ENCODE measurements at regions not wholly inside any gene's neighbourhood (a gene's known extent, or its start where the extent isn't known, plus 50 kb on each side); places are given as distances from the start of the nearest gene placed in this dataset.

DNA sequence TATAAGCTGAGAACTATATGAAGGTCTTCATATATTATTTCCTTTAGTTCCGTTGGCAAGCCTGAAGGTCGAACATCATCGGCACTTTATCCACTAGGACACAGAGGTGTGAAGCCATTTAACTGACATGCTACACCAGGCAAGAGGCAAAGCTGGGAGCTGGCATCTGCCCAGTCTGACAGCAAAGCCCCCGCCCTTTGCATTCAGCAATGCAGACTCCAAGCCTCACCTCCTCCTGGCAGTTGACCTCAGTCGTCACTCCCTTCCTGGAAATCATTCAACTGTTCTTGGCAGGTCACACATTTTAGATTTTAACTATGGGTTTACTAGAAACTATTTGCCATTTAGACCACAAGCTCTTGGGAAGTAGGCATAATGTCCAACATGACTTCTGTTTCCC lies 135.8 kb upstream of the FRG1 start:
- Histone ChIP-seq H3K4me3 (ENCODE audit: insufficient read depth in 1 of 2, low read depth in 1 of 2, low read length in 2 of 2) (no peak overlapping the region), H3K14ac (ENCODE audit: low read length in 2 of 2) (no peak overlapping the region), H3K27ac (ENCODE audit: low read length, poor library complexity, severe bottlenecking) (no peak overlapping the region), H2BK15ac (ENCODE audit: low read depth, poor library complexity, severe bottlenecking) (no peak overlapping the region), H4K91ac (ENCODE audit: low read length) (no peak overlapping the region), H3K27me3 (ENCODE audit: control insufficient read depth in 1 of 2, insufficient read depth in 1 of 2, low read length in 2 of 2) (no peaks in the 10 kb centered on the region), H2BK120ac (ENCODE audit: low read depth, low read length) (no peak overlapping the region), H4K8ac (ENCODE audit: low read length) (no peak overlapping the region), H3K4me2 (ENCODE audit: low read length, poor library complexity, severe bottlenecking) (no peak overlapping the region), H2BK12ac (ENCODE audit: low read length in 2 of 2) (no peak overlapping the region), H3K9me3 (ENCODE audit: control insufficient read depth, low read length) (peaks cover 12% of the 10 kb centered on the region), H3K79me1 (replicated peaks; ENCODE audit: low read length, poor library complexity, severe bottlenecking) (no peaks in the 10 kb centered on the region), H2AK5ac (ENCODE audit: low read length, severe bottlenecking) (no peak overlapping the region), H3K4ac (ENCODE audit: low read depth in 1 of 2, low read length in 2 of 2) (no peak overlapping the region), H3K36me3 (ENCODE audit: control insufficient read depth in 1 of 2, insufficient read depth in 2 of 2, low read depth in 1 of 2, low read length in 2 of 2) (no peaks in the 10 kb centered on the region), H3K23ac (ENCODE audit: low read length in 2 of 2) (no peak overlapping the region), H3K4me1 (ENCODE audit: control insufficient read depth, insufficient read depth, low read depth, low read length) (no peaks in the 10 kb centered on the region), H2BK5ac (ENCODE audit: low read depth, low read length, poor library complexity, severe bottlenecking) (no peak overlapping the region), H3K9ac (ENCODE audit: low read length) (no peak overlapping the region), H3K18ac (ENCODE audit: low read depth in 1 of 2, low read length in 2 of 2) (no peak overlapping the region), H2AFZ (ENCODE audit: low read depth, low read length) (no peak overlapping the region)
- WGBS: 80% methylated on average over 5 of the region's 5 CpGs
- no peak for DNase-seq

DNA sequence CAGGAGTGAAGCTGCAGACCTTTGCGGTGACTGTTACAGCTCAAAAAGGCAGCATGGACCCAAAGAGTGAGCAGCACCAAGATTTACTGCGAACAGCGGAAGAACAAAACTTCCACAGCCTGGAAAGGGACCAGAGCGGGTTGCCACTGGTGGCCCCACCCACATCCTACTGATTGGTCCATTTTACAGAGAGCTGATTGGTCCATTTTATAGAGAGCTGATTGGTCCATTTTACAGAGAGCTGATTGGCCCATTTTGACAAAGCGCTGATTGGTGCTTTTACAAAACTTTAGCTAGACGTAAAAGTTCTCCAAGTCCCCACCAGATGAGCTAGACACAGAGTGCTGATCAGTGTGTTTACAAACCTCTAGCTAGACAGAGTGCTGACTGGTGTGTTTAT lies 134.2 kb upstream of the FRG1 start:
- DNase-seq: no peak
- Histone ChIP-seq H2AK5ac (ENCODE audit: low read length, severe bottlenecking) (no peak overlapping the region), H3K14ac (ENCODE audit: low read length in 2 of 2) (no peak overlapping the region), H3K27ac (ENCODE audit: low read length, poor library complexity, severe bottlenecking) (no peak overlapping the region), H3K4ac (ENCODE audit: low read depth in 1 of 2, low read length in 2 of 2) (no peak overlapping the region), H3K18ac (ENCODE audit: low read depth in 1 of 2, low read length in 2 of 2) (no peak overlapping the region), H2BK5ac (ENCODE audit: low read depth, low read length, poor library complexity, severe bottlenecking) (no peak overlapping the region), H2BK12ac (ENCODE audit: low read length in 2 of 2) (no peak overlapping the region), H2BK120ac (ENCODE audit: low read depth, low read length) (no peak overlapping the region), H3K9ac (ENCODE audit: low read length) (no peak overlapping the region), H3K4me1 (ENCODE audit: control insufficient read depth, insufficient read depth, low read depth, low read length) (no peaks in the 10 kb centered on the region), H3K4me2 (ENCODE audit: low read length, poor library complexity, severe bottlenecking) (no peak overlapping the region), H2BK15ac (ENCODE audit: low read depth, poor library complexity, severe bottlenecking) (no peak overlapping the region), H2AFZ (ENCODE audit: low read depth, low read length) (no peak overlapping the region), H3K9me3 (ENCODE audit: control insufficient read depth, low read length) (peaks cover 11% of the 10 kb centered on the region), H4K91ac (ENCODE audit: low read length) (no peak overlapping the region), H3K79me1 (replicated peaks; ENCODE audit: low read length, poor library complexity, severe bottlenecking) (no peaks in the 10 kb centered on the region), H4K8ac (ENCODE audit: low read length) (no peak overlapping the region), H3K23ac (ENCODE audit: low read length in 2 of 2) (no peak overlapping the region), H3K27me3 (ENCODE audit: control insufficient read depth in 1 of 2, insufficient read depth in 1 of 2, low read length in 2 of 2) (no peaks in the 10 kb centered on the region), H3K4me3 (ENCODE audit: insufficient read depth in 1 of 2, low read depth in 1 of 2, low read length in 2 of 2) (no peak overlapping the region), H3K36me3 (ENCODE audit: control insufficient read depth in 1 of 2, insufficient read depth in 2 of 2, low read depth in 1 of 2, low read length in 2 of 2) (no peaks in the 10 kb centered on the region)
- 69% methylated on average over 6 of the region's 6 CpGs for whole genome bisulfite sequencing

GRCh38 chr4:189807031-189807430 lies 133.6 kb upstream of the FRG1 start:
- H2BK5ac ChIP-seq (ENCODE audit: low read depth, low read length, poor library complexity, severe bottlenecking): no peak overlapping the region
- no peak overlapping the region for H3K14ac ChIP-seq (ENCODE audit: low read length in 2 of 2)
- H3K4me3 ChIP-seq (ENCODE audit: insufficient read depth in 1 of 2, low read depth in 1 of 2, low read length in 2 of 2): no peak overlapping the region
- no peak overlapping the region for H2BK120ac ChIP-seq (ENCODE audit: low read depth, low read length)
- H4K8ac ChIP-seq (ENCODE audit: low read length): no peak overlapping the region
- H3K36me3 ChIP-seq (ENCODE audit: control insufficient read depth in 1 of 2, insufficient read depth in 2 of 2, low read depth in 1 of 2, low read length in 2 of 2): no peaks in the 10 kb centered on the region
- no peaks in the 10 kb centered on the region for H3K4me1 ChIP-seq (ENCODE audit: control insufficient read depth, insufficient read depth, low read depth, low read length)
- H3K23ac ChIP-seq (ENCODE audit: low read length in 2 of 2): no peak overlapping the region
- no peak for DNase-seq
- H3K27me3 ChIP-seq (ENCODE audit: control insufficient read depth in 1 of 2, insufficient read depth in 1 of 2, low read length in 2 of 2): no peaks in the 10 kb centered on the region
- H2BK15ac ChIP-seq (ENCODE audit: low read depth, poor library complexity, severe bottlenecking): no peak overlapping the region
- H2AFZ ChIP-seq (ENCODE audit: low read depth, low read length): no peak overlapping the region
- no peak overlapping the region for H3K4ac ChIP-seq (ENCODE audit: low read depth in 1 of 2, low read length in 2 of 2)
- no peaks in the 10 kb centered on the region for H3K79me1 ChIP-seq (replicated peaks; ENCODE audit: low read length, poor library complexity, severe bottlenecking)
- H3K9ac ChIP-seq (ENCODE audit: low read length): no peak overlapping the region
- H4K91ac ChIP-seq (ENCODE audit: low read length): no peak overlapping the region
- H3K27ac ChIP-seq (ENCODE audit: low read length, poor library complexity, severe bottlenecking): no peak overlapping the region
- H3K9me3 ChIP-seq (ENCODE audit: control insufficient read depth, low read length): peaks cover 12% of the 10 kb centered on the region
- H3K18ac ChIP-seq (ENCODE audit: low read depth in 1 of 2, low read length in 2 of 2): no peak overlapping the region
- no peak overlapping the region for H2AK5ac ChIP-seq (ENCODE audit: low read length, severe bottlenecking)
- no peak overlapping the region for H3K4me2 ChIP-seq (ENCODE audit: low read length, poor library complexity, severe bottlenecking)
- 84% methylated on average over 34 of the region's 35 CpGs for WGBS
- H2BK12ac ChIP-seq (ENCODE audit: low read length in 2 of 2): no peak overlapping the region

- WGBS: 93% methylated on average over 5 of the region's 5 CpGs
- Histone ChIP-seq H2BK5ac (ENCODE audit: low read depth, low read length, poor library complexity, severe bottlenecking) (no peak overlapping the region), H3K4me2 (ENCODE audit: low read length, poor library complexity, severe bottlenecking) (no peak overlapping the region), H2BK12ac (ENCODE audit: low read length in 2 of 2) (no peak overlapping the region), H3K14ac (ENCODE audit: low read length in 2 of 2) (no peak overlapping the region), H4K8ac (ENCODE audit: low read length) (no peak overlapping the region), H2AFZ (ENCODE audit: low read depth, low read length) (no peak overlapping the region), H2BK15ac (ENCODE audit: low read depth, poor library complexity, severe bottlenecking) (no peak overlapping the region), H3K4me1 (ENCODE audit: control insufficient read depth, insufficient read depth, low read depth, low read length) (no peaks in the 10 kb centered on the region), H3K9ac (ENCODE audit: low read length) (no peak overlapping the region), H2AK5ac (ENCODE audit: low read length, severe bottlenecking) (no peak overlapping the region), H3K27ac (ENCODE audit: low read length, poor library complexity, severe bottlenecking) (no peak overlapping the region), H3K4me3 (ENCODE audit: insufficient read depth in 1 of 2, low read depth in 1 of 2, low read length in 2 of 2) (no peak overlapping the region), H3K4ac (ENCODE audit: low read depth in 1 of 2, low read length in 2 of 2) (no peak overlapping the region), H4K91ac (ENCODE audit: low read length) (no peak overlapping the region), H3K79me1 (replicated peaks; ENCODE audit: low read length, poor library complexity, severe bottlenecking) (no peaks in the 10 kb centered on the region), H3K18ac (ENCODE audit: low read depth in 1 of 2, low read length in 2 of 2) (no peak overlapping the region), H3K36me3 (ENCODE audit: control insufficient read depth in 1 of 2, insufficient read depth in 2 of 2, low read depth in 1 of 2, low read length in 2 of 2) (no peaks in the 10 kb centered on the region), H3K27me3 (ENCODE audit: control insufficient read depth in 1 of 2, insufficient read depth in 1 of 2, low read length in 2 of 2) (no peaks in the 10 kb centered on the region), H3K9me3 (ENCODE audit: control insufficient read depth, low read length) (peaks cover 15% of the 10 kb centered on the region), H3K23ac (ENCODE audit: low read length in 2 of 2) (no peak overlapping the region), H2BK120ac (ENCODE audit: low read depth, low read length) (no peak overlapping the region)
- DNase-seq: no peak
Observed at GRCh38 chr4:189809241-189809735, 131.4 kb upstream of the FRG1 start.
